AG04450 (cell line): ENCODE measurements at regions not wholly inside any gene's neighbourhood (a gene's known extent, or its start where the extent isn't known, plus 50 kb on each side); places are given as distances from the start of the nearest gene placed in this dataset.
A peak's percentile ranks its signal among the peaks of the same experiment; 100 is the strongest.

ENCODE experiments used
- CTCF ChIA-PET: fragments of 300-600, 350-600 bp; formaldehyde crosslinking; extraction: SDS; loops from one replicate; lab custom pipeline; 2022; ENCODE audit warnings: antibody characterized with exemption, inconsistent platforms; lab: Charles Lee
- POLR2A ChIA-PET: fragments of 350-600 bp; formaldehyde crosslinking; extraction: SDS; loops from one replicate; lab custom pipeline; 2021; ENCODE audit warnings: antibody characterized with exemption, inconsistent platforms; lab: Yijun Ruan, JAX
- DNase-seq: peaks from one replicate; pipeline ENCODE4 v3.0.0-alpha.2; 2011; ENCODE audit warnings: low read depth, low spot score
- H3K27ac ChIP-seq: one replicate; pipeline ENCODE4 v1.5.1; 2012; ENCODE audit warnings: low read depth, low read length, control low read depth
- H3K27me3 ChIP-seq: one replicate; pipeline ENCODE4 v1.6.0; 2012; ENCODE audit warnings: low read length; ENCODE audit not compliant: control insufficient read depth, insufficient read depth
- H3K4me3 ChIP-seq: 2 replicates; pipeline ENCODE4 v1.5.1; 2011; ENCODE audit warnings: mild to moderate bottlenecking, low read depth, low read length, control low read depth
- H3K9me3 ChIP-seq: 2 replicates; pipeline ENCODE4 v1.5.1; 2012; ENCODE audit warnings: low read length; ENCODE audit not compliant: control insufficient read depth, insufficient read depth
- CTCF ChIP-seq: IDR thresholded peaks from 2 replicates; pipeline ENCODE4 v1.5.1; 2011; ENCODE audit warnings: low read depth, low read length, control low read depth, inconsistent platforms

- POLR2A ChIA-PET, result no interaction called here
- no peak overlapping the region for H3K4me3 ChIP-seq
- H3K27me3 ChIP-seq, result no peaks in the 10 kb centered on the region
- no peak for TF ChIP-seq CTCF
- no peaks in the 10 kb centered on the region for H3K9me3 ChIP-seq
- no peak for DNase-seq
- CTCF ChIA-PET, result interaction anchor here (0.6 kb wide), 1 partner anchor 45 kb away, joined by 3 read pairs; no protein-coding TSS in a partner anchor
- no peak overlapping the region for H3K27ac ChIP-seq
Measured at GRCh38 chr4:146059151-146059550, 116.4 kb upstream of the LSM6 start.

GRCh38 chr4:146058531-146058930 is 117.0 kb upstream of the LSM6 start:
- no peak for DNase-seq
- no peak overlapping the region for H3K4me3 ChIP-seq
- H3K27me3 ChIP-seq, result no peaks in the 10 kb centered on the region
- TF ChIP-seq CTCF, result no peak
- H3K9me3 ChIP-seq, result no peaks in the 10 kb centered on the region
- POLR2A ChIA-PET, result no interaction called here
- CTCF ChIA-PET, result no interaction called here
- H3K27ac ChIP-seq, result no peak overlapping the region

GRCh38 chr4:146054676-146055075 is 116.1 kb upstream of the ZNF827 start:
- Histone ChIP-seq H3K9me3 (no peaks in the 10 kb centered on the region), H3K4me3 (no peak overlapping the region), H3K27me3 (no peaks in the 10 kb centered on the region), H3K27ac (no peak overlapping the region)
- ChIA-PET CTCF (interaction anchor here (1.0 kb wide), 1 partner anchor 40 kb away, joined by 3 read pairs; no protein-coding TSS in a partner anchor), POLR2A (no interaction called here)
- no peak for TF ChIP-seq CTCF
- no peak for DNase-seq

GRCh38 chr4:146053891-146054290 is 115.3 kb upstream of the ZNF827 start:
- H3K4me3 ChIP-seq, result no peak overlapping the region
- H3K27me3 ChIP-seq, result no peaks in the 10 kb centered on the region
- no peak for DNase-seq
- TF ChIP-seq CTCF, result no peak
- CTCF ChIA-PET, result interaction anchor here (1.0 kb wide), 1 partner anchor 40 kb away, joined by 3 read pairs; no protein-coding TSS in a partner anchor
- H3K27ac ChIP-seq, result no peak overlapping the region
- H3K9me3 ChIP-seq, result no peaks in the 10 kb centered on the region
- POLR2A ChIA-PET, result no interaction called here

- peak; percentile 24 for DNase-seq
- H3K4me3 ChIP-seq, result no peak overlapping the region
- POLR2A ChIA-PET, result interaction anchor here (0.6 kb wide), 1 partner anchor 319 kb away, joined by 3 read pairs; no protein-coding TSS in a partner anchor
- no peak for TF ChIP-seq CTCF
- CTCF ChIA-PET, result interaction anchor here (0.8 to 3.0 kb wide), 5 partner anchors 8 to 1045 kb away, joined by 3 to 11 read pairs (median 4); no protein-coding TSS in a partner anchor
- H3K27me3 ChIP-seq, result no peaks in the 10 kb centered on the region
- H3K27ac ChIP-seq, result no peak overlapping the region
- H3K9me3 ChIP-seq, result no peaks in the 10 kb centered on the region; the same call in 1 of the 2 replicates
Measured at GRCh38 chr4:146051728-146052391, 113.2 kb upstream of the ZNF827 start.
